ENCODE measurements at regions not wholly inside any gene's neighbourhood (a gene's known extent, or its start where the extent isn't known, plus 50 kb on each side); places are given as distances from the start of the nearest gene placed in this dataset.

DNA sequence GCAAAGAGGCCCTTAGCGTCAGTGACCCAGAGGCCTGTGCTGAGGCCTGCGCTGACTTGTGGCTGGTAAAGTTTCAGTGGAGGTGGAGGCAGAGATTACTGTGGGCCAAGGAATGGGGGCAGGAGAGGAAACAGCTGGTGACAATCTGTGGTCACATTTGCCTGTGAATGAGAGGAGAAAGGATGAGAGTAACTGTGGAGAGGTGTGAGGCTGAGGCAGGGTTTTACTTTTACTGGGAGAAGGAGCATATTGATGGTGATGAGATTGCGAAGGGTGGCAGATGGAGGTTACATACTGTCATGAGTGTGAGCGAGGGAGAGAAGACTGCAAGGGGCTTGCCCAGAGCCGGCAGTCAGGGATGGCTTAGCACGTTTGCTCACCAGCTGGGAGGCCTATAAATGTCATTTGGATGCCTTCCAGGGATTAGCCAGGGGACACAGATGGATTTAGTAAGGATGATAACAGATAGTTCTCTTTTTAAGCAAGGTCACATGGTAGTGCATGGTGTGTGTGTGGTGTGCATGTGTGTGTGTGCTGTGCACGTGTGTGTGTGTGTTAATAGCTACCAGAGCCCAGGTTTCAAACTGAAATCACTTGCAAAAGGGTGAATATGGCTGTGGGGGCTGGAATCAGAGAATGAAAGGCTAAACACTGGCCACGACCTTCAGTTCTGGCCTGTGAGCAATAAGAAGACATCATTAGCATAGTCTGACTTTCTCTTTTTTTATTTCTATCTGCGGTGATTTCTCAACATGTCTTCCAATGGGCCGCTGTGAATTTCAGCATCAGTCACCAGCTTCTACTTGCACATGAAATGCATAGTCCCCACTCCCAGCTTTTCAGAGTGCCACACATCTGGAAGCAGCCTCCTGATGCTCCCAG is 291.5 kb upstream of the ZNF32 start:
- Histone ChIP-seq H2AFZ (ENCODE audit: control insufficient read depth, low read length) (no peak overlapping the region), H3K4me2 (ENCODE audit: control insufficient read depth, extremely low read depth, insufficient read depth, low read depth, low read length) (no peak overlapping the region), H3K9me3 (ENCODE audit: control insufficient read depth, low read depth, low read length) (no peaks in the 10 kb centered on the region), H3K79me2 (ENCODE audit: control insufficient read depth, insufficient read depth, low read length) (no peaks in the 10 kb centered on the region), H3K27ac (ENCODE audit: control insufficient read depth, insufficient read depth, low read length) (no peak overlapping the region), H3K4me3 (ENCODE audit: control insufficient read depth in 2 of 3, extremely low read depth in 1 of 3, insufficient read depth in 2 of 3, low read depth in 1 of 3, low read length in 3 of 3) (no peak overlapping the region), H3K36me3 (ENCODE audit: control insufficient read depth in 2 of 2, extremely low read depth in 1 of 2, insufficient read depth in 2 of 2, low read length in 2 of 2) (no peaks in the 10 kb centered on the region), H3K27me3 (ENCODE audit: control insufficient read depth, extremely low read depth, insufficient read depth, low read length) (no peaks in the 10 kb centered on the region), H4K20me1 (ENCODE audit: control insufficient read depth, extremely low read depth, insufficient read depth, low read length) (no peaks in the 10 kb centered on the region), H3K9ac (ENCODE audit: control insufficient read depth, extremely low read depth, insufficient read depth, low read length) (no peak overlapping the region), H3K9me1 (ENCODE audit: control insufficient read depth, extremely low read depth, insufficient read depth, low read length) (no peaks in the 10 kb centered on the region), H3K4me1 (ENCODE audit: control insufficient read depth, extremely low read depth, insufficient read depth, low read length) (no peaks in the 10 kb centered on the region)
- no peak for DNase-seq (ENCODE audit: low read depth, low spot score)
- dilution Hi-C loops (cut with MboI; ENCODE audit: extremely low pct_ligation_motif_present, low sequenced_read_pairs): no loop called here
- TF ChIP-seq EZH2 (IDR thresholded peaks at IDR 0.05; ENCODE audit: low read length): no peak
- TF ChIP-seq, protein P1, sequence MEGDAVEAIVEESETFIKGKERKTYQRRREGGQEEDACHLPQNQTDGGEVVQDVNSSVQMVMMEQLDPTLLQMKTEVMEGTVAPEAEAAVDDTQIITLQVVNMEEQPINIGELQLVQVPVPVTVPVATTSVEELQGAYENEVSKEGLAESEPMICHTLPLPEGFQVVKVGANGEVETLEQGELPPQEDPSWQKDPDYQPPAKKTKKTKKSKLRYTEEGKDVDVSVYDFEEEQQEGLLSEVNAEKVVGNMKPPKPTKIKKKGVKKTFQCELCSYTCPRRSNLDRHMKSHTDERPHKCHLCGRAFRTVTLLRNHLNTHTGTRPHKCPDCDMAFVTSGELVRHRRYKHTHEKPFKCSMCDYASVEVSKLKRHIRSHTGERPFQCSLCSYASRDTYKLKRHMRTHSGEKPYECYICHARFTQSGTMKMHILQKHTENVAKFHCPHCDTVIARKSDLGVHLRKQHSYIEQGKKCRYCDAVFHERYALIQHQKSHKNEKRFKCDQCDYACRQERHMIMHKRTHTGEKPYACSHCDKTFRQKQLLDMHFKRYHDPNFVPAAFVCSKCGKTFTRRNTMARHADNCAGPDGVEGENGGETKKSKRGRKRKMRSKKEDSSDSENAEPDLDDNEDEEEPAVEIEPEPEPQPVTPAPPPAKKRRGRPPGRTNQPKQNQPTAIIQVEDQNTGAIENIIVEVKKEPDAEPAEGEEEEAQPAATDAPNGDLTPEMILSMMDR (optimal IDR thresholded peaks at IDR 0.05 in 1 of 3, IDR thresholded peaks at IDR 0.05 in 1 of 3, conservative IDR thresholded peaks at IDR 0.05 in 1 of 3; ENCODE audit: extremely low read depth in 1 of 3, insufficient read depth in 2 of 3, low read length in 3 of 3): no peak
- FAIRE-seq: no peak

DNA sequence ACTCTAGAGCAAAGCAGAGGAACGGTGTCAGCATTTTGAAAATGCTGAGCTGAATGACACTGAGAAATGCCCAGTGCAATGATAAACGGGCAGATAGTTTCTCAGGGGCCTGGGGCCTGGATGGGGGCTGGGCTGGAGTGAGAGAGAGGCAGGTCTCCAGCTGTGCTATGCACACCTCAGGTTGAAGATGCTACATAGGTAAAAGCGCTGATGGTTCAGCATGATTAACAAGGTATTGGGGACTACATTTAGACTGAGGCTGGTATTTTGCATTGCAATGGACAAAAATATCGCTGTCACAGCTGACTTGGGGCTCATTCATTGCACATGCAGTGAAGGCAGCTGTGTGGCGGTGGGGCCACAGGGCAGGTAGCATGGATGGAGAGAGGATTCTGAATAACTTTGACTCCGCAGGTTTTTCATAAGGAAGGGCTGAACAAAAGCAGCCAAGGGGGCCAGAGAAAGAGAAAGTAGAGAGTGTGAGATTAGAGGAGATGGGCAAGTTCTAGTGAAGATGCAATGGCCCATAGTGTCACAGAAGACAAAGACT is 290.8 kb upstream of the ZNF32 start:
- H3K4me2 ChIP-seq (ENCODE audit: control insufficient read depth, extremely low read depth, insufficient read depth, low read depth, low read length): no peak overlapping the region
- H3K4me3 ChIP-seq (ENCODE audit: control insufficient read depth in 2 of 3, extremely low read depth in 1 of 3, insufficient read depth in 2 of 3, low read depth in 1 of 3, low read length in 3 of 3): no peak overlapping the region
- no peaks in the 10 kb centered on the region for H3K27me3 ChIP-seq (ENCODE audit: control insufficient read depth, extremely low read depth, insufficient read depth, low read length)
- H3K4me1 ChIP-seq (ENCODE audit: control insufficient read depth, extremely low read depth, insufficient read depth, low read length): no peaks in the 10 kb centered on the region
- no peaks in the 10 kb centered on the region for H3K79me2 ChIP-seq (ENCODE audit: control insufficient read depth, insufficient read depth, low read length)
- FAIRE-seq (no peak), DNase-seq (ENCODE audit: low read depth, low spot score) (no peak)
- no peaks in the 10 kb centered on the region for H4K20me1 ChIP-seq (ENCODE audit: control insufficient read depth, extremely low read depth, insufficient read depth, low read length)
- no peak overlapping the region for H2AFZ ChIP-seq (ENCODE audit: control insufficient read depth, low read length)
- H3K9me3 ChIP-seq (ENCODE audit: control insufficient read depth, low read depth, low read length): no peaks in the 10 kb centered on the region
- TF ChIP-seq, protein P1 (optimal IDR thresholded peaks at IDR 0.05 in 1 of 3, IDR thresholded peaks at IDR 0.05 in 1 of 3, conservative IDR thresholded peaks at IDR 0.05 in 1 of 3; ENCODE audit: extremely low read depth in 1 of 3, insufficient read depth in 2 of 3, low read length in 3 of 3): no peak
- no peak for TF ChIP-seq EZH2 (IDR thresholded peaks at IDR 0.05; ENCODE audit: low read length)
- no peak overlapping the region for H3K9ac ChIP-seq (ENCODE audit: control insufficient read depth, extremely low read depth, insufficient read depth, low read length)
- dilution Hi-C loops (cut with MboI; ENCODE audit: extremely low pct_ligation_motif_present, low sequenced_read_pairs): no loop called here
- no peaks in the 10 kb centered on the region for H3K9me1 ChIP-seq (ENCODE audit: control insufficient read depth, extremely low read depth, insufficient read depth, low read length)
- no peak overlapping the region for H3K27ac ChIP-seq (ENCODE audit: control insufficient read depth, insufficient read depth, low read length)
- no peaks in the 10 kb centered on the region for H3K36me3 ChIP-seq (ENCODE audit: control insufficient read depth in 2 of 2, extremely low read depth in 1 of 2, insufficient read depth in 2 of 2, low read length in 2 of 2)
